GM21390 (cell line): ENCODE measurements at regions not wholly inside any gene's neighbourhood (a gene's known extent, or its start where the extent isn't known, plus 50 kb on each side); places are given as distances from the start of the nearest gene placed in this dataset.

Experiments used
- ATAC-seq: cut with Tn5 transposase; IDR thresholded peaks from one replicate; pipeline ENCODE4 v1.9.1; 2021; ENCODE audit not compliant: unreplicated experiment

DNA sequence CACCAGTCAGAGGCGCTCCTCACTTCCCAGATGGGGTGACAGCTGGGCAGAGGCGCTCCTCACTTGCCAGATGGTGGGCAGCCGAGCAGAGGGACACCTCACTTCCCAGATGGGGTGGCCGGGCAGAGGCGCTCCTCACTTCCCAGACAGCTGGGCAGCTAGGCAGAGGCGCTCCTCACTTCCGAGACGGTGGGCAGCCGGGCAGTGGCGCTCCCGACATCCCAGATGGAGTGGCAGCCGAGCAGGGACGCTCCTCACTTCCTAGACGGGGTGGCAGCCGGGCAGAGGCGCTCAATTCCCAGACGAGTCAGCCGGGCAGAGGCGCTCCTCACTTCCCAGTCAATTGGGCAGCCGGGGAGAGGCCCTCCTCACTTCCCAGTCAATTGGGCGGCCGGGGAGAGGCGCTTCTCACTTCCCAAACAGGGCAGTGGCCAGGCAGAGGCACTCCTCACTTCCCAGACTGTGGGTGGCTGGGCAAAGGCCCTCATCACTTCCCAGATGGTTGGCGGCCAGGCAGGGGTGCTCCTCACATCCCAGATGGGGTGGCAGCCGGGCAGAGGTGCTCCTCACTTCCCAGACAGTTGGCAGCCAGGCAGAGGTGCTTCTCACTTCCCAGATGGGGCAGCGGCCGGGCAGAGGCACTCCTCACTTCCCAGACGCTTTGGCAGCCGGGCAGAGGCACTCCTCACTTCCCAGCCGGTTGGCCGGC is 143.8 kb upstream of the ARID2 start:
- no peak for ATAC-seq

DNA sequence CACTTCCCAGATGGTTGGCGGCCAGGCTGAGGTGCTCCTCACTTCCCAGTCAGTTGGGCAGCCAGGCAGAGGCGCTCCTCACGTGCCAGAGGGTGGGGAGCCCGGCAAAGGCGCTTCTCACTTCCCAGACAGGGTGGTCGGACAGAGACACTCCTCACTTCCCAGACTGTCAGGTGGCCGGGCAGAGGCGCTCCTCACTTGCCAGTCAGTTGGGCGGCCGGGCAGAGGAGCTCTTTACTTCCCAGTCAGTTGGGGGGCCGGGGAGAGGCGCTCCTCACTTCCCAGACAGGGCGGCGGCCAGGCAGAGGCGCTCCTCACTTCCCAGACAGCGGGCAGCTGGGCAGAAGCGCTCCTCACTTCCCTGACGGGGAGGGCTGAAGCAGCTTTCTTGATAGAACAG is 143.0 kb upstream of the ARID2 start:
- no peak for ATAC-seq

DNA sequence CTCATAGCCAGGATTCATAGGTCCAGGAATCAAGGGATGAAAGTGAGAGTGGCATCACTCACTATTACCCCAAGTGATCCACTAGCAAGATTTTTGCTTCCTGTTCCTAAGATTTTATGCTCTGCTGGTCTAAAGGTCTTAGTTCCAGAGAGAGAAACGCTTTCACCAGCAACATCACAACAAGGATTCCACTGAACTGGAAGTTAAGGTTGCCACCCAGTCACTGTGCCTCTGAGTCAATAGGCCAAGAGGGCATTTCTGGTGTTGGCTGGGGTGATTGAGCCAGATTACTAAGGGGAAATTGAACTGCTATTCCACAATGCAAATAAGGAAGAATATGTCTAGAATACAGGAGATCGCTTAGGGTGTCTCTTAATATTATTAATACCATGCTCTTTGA is 142.5 kb upstream of the ARID2 start:
- no peak for ATAC-seq

DNA sequence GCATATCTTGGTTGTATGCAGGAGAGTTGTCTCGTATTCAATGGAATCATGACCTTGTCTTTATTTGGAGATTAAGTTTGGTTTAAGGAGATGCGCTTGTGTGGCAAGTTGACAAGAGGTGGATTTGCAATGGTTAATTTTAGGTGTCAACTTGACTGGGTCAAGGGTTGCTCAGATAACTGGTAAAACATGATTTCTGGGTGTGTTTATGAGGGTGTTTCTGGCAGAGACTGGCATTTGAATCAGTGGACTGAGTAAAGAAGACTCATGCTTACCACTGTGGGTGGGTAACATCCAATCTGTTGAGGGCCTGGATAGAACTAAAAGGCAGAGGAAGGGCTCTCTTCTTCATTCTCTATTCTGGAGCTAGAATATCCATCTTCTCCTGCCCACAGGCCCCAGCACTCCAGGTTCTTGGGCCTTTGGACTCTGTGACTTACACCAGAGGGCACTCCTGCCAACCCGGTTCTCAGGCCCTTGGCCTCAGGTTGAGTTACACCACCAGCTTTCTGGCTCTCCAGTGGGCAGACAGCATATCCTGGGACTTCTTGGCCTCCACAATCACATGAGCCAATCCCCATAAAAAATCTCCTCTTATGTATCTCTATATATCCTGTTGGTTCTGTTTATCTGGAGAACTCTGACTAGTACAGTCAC is 141.5 kb upstream of the ARID2 start:
- no peak for ATAC-seq

DNA sequence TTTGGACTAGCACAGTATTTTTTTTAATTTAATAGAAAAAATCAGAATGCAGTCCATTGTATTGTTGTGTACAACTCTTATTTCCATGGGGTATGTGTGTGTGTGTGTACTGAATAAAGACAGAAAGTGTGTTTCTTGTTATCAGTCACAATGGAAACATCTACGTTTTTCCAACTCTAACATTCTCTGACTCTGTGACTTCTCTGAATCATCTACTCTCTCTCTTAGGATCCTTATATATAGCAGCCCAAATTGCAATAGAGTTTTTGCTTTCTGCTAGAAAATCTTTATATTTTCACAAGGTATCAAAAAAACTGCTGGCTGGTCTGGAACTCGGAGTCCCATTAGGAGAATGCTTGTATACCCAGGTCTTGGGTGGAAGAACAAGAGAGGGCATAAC is 138.9 kb upstream of the ARID2 start:
- ATAC-seq = no peak

DNA sequence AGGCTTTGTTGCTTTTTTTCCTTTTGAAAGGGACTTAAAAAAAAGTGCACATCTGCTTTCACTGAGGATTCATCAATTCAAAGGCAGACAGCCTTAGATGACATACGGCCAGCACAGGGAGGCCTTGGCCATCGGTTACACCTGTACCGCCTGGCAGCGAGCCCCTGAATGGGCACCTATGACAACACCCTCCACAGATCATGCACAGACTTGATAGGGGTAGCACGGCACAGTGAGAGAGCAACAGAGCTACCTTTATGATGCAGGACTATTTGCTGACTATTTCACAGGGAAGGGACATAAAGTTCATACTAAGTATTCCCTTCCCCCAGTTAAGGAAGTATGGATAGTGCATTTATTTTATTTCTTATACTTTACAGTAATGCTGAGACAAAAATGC is 137.9 kb upstream of the ARID2 start:
- no peak for ATAC-seq

DNA sequence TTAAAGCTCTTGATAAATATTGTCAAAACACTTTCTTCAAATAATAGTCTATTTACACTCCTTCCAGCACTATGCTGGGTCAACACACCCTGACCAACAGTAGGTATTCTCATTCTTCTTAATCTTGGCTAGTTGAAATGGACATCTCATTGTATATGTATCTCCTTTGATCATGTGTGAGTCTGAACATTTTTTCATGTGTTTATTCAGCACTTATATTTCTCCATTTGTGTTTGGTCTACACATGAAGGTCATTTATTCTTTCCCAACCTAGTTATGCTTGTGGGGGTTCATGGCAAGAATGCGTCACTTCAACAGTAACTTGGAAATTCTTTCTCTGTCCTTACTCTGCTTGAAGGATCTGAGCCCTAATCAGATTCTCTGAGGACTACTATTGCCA is 133.1 kb upstream of the ARID2 start:
- ATAC-seq = no peak

DNA sequence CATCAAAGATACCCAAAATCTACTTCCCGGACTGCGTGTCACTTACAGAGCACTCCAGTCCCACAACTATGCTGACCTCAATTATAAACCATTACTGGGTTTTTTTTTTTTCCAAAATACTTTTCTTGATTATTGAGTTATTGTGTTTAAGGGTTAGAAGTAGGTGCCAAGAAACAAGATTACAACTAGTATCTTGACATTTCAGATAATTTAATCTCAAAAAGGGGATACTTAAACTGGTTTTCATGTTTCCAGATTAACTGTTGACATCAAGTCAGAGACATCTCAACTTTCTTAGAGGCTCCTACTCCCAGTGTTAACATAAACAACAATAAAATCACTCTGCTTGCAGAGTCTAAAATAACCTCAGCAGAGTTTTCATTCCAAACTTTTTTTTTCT is 131.2 kb upstream of the ARID2 start:
- no peak for ATAC-seq

DNA sequence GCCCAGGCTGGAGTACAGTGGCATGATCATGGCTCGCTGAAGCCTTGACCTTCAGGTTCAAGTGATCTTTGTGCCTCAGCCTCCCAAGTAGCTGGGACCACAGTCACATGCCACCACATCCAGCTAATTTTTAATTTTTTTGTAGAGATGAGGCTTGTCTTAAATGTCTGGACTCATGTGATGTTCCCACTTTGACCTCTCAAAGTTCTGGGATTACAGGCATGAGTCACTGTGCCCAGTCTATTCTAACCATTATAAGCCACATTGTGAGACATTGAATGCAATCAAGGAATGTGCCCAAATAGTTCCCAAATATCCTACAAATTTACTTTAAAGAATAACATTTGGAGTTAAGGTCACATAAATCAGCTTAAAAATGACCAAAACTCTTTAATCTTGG is 130.7 kb upstream of the ARID2 start:
- ATAC-seq = no peak

DNA sequence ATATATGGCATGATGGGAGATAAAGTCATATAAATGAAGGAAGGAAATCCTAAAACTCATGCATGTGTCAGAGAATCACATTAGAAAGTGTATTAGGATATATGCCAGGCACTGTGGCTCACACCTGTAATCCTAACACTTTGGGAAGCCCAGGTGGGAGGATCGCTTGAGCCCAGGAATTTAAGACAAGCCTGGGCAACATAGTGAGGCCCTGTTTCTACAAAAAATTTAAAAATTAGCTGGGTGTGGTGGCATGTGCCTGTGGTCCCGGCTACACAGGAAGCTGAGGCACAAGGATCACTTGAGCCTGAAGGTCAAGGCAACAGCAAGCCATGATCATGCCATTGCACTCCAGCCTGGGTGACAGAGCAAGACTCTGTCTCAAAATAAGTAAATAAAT is 130.3 kb upstream of the ARID2 start:
- ATAC-seq = no peak

DNA sequence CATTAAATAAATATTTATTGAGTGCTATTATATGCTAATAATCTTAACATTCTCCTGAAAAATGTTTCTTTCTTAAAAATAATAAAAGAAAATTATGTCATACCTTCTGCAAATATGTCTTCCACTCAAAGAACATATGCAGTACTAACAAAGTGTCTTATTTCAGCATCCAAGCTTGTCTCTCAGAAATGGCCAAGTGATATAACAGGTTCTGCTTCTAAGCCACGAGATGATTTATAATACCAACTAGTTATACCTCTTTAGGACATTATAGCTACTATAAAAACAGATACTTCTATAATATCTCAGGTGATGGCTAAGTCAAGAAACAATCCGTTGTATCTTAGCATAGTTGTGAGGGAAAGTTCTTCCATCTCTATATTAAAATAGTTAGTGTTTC is 128.1 kb upstream of the ARID2 start:
- ATAC-seq = no peak

DNA sequence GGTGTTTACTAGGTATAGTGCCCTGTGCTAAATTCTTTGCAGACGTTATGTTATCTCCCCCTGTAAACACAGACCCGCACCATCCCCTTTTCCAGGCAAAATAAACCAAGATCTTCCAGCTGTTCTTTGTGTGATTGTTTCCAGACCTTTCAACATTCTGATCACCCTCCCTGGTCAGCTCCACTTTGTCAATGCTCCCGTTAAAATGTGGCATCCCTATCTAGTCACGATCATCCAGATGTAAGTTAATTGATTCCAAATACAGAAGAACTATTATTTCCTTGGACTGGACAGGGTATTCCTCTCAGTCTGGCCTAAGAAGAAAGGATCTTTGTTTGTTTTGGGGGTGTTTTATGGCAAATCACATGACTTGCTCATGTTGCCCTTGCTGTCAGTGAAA is 127.6 kb upstream of the ARID2 start:
- no peak for ATAC-seq

DNA sequence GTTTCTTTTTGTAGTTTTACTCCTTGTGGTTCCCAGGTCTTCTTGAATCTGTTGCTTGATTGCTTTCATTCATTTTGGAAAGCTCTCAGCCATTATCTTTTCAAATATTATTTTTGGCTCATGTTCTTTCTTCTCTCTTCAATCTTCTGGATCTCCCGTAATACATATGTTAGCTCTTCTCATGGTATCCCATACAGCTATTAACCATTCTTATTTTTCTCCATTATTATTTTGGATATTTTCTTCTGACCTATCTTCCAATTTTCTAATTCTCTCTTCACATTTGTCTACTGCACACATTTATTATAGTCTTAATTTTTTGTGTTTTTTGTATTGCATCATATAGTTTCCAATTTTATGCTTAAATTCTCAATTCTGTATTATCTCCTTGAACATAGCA is 123.9 kb upstream of the ARID2 start:
- no peak for ATAC-seq

DNA sequence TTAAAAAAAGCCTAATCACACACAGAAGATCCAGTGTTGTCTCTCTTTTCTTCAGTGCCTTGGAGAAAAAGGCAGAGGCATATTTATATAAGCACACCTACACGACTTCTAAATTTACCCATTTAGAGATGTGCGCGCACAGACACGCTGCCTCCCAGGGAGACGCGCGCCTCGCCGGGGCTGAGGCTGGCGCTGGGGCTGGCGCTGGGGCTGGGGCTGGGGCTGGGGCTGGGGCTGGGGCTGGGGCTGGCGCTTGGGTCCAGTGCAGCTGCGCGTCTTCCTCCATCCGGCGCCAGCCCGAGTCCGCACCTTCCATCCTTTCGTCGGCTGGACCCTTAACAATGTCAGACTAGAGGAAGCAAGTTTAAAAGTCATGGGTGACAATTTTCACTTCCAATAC is 118.4 kb upstream of the ARID2 start:
- ATAC-seq = no peak

DNA sequence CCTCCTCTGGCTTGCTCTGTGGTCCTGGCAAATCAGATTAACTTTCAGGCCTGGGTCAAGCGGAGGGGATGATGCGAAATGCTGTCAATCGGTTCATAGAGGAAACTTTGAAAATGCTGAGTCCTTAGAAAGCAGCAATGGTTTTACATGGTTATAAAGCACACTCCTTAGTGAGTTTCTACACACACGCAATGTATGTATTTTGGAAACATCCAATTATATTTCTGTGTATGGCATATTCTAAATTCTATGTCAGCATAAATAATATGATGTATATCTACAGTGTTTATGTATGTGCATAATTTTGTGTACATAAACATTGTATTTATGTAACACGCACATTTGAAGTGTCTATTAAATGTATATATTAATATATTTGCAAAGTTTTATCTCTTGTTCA is 118.0 kb upstream of the ARID2 start:
- no peak for ATAC-seq

DNA sequence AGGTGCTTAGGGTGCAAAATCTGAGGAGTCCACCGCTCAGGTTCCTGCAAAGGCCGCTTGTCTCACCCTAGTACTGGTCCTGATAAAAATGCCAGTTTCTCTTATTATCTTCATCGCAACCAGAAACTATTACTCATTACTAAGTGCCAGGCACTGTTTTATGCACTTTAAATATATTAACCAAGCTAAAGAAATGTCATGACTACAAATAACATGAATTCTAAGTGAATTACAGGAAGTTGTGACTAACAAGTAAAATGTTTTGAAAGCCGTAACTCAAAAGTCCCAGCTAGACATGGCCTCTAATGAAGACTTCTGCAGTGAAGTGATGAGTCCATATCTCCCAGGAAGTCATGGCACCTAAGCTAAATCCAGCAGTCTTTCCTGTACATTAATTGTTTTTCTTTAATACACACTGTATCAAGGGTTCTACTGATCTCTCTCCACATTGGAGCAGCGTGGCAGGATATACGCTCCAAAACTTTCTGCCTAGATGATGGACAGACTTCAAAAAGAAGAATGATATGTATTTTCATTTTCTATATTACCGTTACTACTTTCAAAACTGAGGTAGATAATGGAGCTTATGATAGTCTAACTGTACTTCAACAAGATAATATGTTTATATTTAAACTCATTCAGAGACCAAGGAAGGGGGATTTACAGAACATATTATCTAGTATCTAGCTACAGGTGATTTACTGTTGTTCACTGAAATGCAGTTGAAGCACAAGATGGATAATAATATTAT is 117.3 kb upstream of the ARID2 start:
- no peak for ATAC-seq

DNA sequence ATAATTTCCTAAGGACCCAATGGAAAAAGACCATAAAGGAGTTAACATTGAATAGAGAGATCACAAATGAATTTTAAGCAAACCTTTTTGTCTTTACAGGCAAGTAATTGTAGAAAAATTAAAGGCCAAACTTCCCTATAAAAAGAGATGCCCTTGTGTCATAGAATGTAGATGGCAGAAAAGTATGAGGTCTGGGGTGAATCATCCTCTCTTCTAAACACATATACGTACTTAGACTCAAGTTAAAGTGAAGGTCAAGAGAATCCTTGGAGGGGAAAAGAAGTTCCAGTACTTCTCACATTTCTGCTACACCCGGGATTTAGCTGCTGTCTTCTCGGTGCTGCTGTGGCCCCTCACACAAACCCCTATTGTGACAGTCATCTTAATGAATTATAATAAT is 116.2 kb upstream of the ARID2 start:
- no peak for ATAC-seq

DNA sequence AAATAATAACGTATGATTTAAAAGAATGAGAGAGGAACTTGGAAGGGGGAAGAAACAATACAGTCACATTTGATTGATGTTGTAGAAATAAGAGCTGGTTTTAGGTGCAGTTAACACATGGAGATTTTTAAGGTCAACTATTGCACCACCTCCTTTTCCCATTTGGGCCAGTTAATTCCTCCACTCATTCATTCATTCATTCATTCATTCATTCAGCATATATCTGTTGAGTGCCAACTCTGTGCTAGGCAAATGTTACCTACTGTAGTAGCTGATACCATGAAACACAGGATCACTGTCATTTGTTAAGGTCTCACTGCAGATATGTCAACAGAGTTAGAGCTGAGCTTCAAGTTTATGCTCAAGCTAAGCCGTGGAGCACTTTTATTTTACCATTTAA is 115.7 kb upstream of the ARID2 start:
- ATAC-seq = no peak

DNA sequence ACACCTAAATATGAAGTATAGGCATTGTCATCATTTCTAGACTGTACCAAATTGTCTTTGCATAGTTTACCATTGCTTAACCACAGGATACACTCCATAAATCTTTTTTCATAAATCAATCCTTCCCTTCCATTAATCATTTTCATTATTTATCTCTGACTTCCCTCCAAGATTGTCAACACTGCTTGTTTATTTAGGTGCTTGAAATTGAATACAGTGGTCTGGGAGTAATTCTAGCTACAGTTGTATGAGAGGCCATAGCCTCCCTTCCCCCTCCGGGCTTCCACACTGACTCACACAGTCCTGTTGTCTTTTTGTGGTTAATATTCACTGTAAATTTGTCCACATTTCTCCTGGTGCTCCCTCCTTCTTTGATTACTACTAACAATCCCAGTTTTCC is 114.2 kb upstream of the ARID2 start:
- ATAC-seq = no peak

DNA sequence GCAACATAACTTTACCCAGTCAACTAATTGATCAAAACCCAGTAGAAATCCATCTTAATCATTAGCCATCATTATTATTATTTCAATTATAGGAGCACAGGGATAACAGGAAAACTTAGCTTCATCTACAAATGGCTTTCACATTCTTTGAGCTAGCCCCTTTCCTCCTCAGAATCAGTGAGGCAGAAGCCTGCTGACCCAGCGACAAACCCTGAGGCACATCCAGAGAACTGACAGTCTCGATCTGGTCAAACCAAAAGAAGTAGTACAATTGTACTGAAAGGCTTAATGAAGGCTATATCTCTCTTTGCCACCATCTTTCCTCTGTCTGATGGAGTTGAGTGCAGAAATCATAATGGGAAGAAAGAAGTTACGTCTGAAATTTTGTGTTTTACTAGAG is 109.8 kb upstream of the ARID2 start:
- no peak for ATAC-seq

DNA sequence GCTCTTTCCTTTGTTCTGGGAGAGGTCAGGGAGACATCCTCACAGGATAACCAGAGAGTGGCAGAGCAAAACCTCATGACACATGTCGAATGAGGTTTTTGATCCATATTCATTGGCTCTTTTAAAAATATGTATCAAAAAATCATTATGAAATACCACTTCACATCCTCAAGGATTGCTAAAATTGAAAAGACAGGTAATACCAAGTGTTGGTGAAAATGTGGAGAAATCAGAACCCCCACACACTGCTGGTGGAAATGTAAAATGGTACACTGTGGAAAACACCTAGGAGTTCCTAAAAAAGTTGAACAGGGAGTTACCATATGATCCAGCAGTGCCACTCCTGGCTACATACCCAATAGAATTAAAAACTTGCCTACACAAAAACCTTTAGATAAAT is 107.8 kb upstream of the ARID2 start:
- ATAC-seq = no peak

DNA sequence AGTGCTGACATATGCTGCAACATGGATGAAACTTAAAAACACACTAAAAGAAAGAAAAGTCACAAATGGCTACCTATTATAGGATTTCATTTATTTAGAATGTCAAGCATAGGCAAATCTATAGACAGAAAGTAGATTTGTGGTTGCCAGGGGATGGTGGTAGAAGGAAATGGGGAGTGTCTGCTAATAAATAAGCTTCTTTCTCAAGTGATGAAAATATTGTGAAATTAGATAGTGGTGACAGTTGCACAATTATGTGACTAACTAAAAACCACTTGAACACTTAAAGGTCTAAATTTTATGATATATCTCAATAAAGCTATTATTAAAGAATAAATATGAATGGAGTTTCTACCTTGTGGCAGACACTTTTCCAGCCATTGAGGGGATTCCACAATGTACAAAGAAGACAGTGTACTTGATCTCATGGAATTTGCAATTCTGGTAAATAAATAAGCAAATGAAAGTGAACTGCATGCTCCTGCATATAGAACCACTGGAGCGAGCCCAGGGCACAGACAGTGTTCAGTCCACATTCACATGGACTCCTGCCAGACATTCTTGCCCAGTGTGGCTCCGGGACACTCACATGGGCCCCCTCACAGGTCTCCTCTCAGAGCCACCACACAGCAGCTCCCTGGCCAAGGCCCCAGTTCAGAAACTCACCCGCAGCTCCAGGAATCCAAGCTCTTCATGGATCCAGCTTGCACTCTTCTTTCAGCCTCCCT is 107.1 kb upstream of the ARID2 start:
- ATAC-seq = no peak
